NT2/D1 (cell line): ENCODE measurements at regions not wholly inside any gene's neighbourhood (a gene's known extent, or its start where the extent isn't known, plus 50 kb on each side); places are given as distances from the start of the nearest gene placed in this dataset.

ENCODE experiments used
- DNase-seq: peaks from one replicate; pipeline ENCODE4 v3.0.0-alpha.2; 2011; ENCODE audit warnings: low read depth, low spot score
- H3K27me3 ChIP-seq: 2 replicates; pipeline ENCODE4 v1.6.0; 2011; ENCODE audit warnings: mild to moderate bottlenecking; ENCODE audit not compliant: insufficient read length, insufficient read depth
- H3K36me3 ChIP-seq: 2 replicates; pipeline ENCODE4 v1.6.1; 2011; ENCODE audit warnings: mild to moderate bottlenecking, low read length, mixed read lengths; ENCODE audit not compliant: insufficient read depth, insufficient read length
- H3K4me1 ChIP-seq: 2 replicates; pipeline ENCODE4 v1.5.1; 2011; ENCODE audit not compliant: insufficient read depth, insufficient read length
- H3K4me3 ChIP-seq: 2 replicates; pipeline ENCODE4 v1.5.1; 2011; ENCODE audit warnings: low read depth; ENCODE audit not compliant: insufficient read length
- H3K9ac ChIP-seq: 2 replicates; pipeline ENCODE4 v1.6.0; 2011; ENCODE audit warnings: low read depth; ENCODE audit not compliant: insufficient read length
- H3K9me3 ChIP-seq: 2 replicates; pipeline ENCODE4 v1.5.1; 2011; ENCODE audit warnings: mild to moderate bottlenecking, low read length; ENCODE audit not compliant: insufficient read depth
- SUZ12 ChIP-seq: IDR thresholded peaks from 2 replicates; pipeline ENCODE4 v1.6.1; 2011; ENCODE audit not compliant: insufficient read length, insufficient read depth; ENCODE audit errors: extremely low read depth
- YY1 ChIP-seq: IDR thresholded peaks from 2 replicates; pipeline ENCODE4 v1.6.1; 2011; ENCODE audit not compliant: insufficient read length, insufficient read depth
- ZNF274 ChIP-seq: IDR thresholded peaks from 2 replicates; pipeline ENCODE4 v1.6.1; 2011; ENCODE audit warnings: mild to moderate bottlenecking, low read depth, low read length

DNA sequence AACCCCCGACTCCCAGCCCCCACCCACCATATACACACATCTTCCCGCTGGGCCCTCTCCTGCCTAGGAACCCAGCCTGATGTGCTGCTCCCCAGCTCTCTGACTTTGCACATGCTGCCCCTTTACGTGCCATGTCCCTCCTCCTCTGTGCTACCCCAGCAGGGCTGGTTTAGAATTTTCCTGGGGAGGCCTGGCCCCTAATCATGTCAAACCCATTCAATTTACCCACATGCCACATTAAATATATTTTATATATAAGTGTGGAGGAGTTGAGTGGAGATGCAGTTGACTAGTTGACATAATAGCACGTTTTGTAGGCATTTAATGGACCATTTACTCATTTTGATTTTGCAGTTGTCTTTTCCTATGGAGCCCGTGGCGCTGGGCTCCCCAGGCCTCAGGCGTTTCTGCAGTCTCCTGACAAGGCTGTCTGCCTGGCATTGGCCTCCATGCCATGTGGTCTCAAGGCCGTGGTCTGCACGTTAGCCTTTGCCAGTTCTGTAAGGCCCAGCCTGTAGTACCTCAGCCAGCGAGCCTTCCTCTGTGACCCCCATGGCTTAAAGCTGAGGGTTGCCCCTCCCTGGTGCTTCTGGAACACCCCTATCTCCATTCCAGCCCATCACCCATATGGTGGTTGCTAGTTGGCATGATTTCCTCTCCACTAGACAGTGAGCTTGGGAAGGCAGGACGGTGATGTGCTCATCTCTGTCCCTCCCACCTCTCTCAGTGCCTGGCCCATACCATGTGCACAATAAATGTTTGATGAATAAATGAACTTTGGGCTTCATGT is 155.8 kb downstream of the TLE3 start:
- no peak for DNase-seq
- TF ChIP-seq YY1, result no peak
- no peak for TF ChIP-seq ZNF274
- TF ChIP-seq SUZ12, result no peak
- H3K9me3 ChIP-seq, result no peaks in the 10 kb centered on the region
- H3K4me1 ChIP-seq, result peaks cover 11% of the 10 kb centered on the region
- no peak overlapping the region for H3K9ac ChIP-seq
- no peaks in the 10 kb centered on the region for H3K36me3 ChIP-seq
- H3K27me3 ChIP-seq, result no peaks in the 10 kb centered on the region
- no peak overlapping the region for H3K4me3 ChIP-seq

GRCh38 chr15:69943637-69944036 is 154.1 kb downstream of the TLE3 start:
- no peak overlapping the region for H3K9ac ChIP-seq
- TF ChIP-seq ZNF274 (no peak), YY1 (no peak), SUZ12 (no peak)

GRCh38 chr15:69945729-69946128 is 152.0 kb downstream of the TLE3 start:
- Histone ChIP-seq H3K36me3 (no peaks in the 10 kb centered on the region), H3K9me3 (no peaks in the 10 kb centered on the region), H3K4me1 (peaks cover 9% of the 10 kb centered on the region), H3K27me3 (no peaks in the 10 kb centered on the region), H3K4me3 (no peak overlapping the region), H3K9ac (no peak overlapping the region)
- no peak for DNase-seq
- no peak for TF ChIP-seq SUZ12
- no peak for TF ChIP-seq ZNF274
- TF ChIP-seq YY1, result no peak

More at GRCh38 chr15:69943637-69944036, 154.1 kb downstream of the TLE3 start:
- Histone ChIP-seq H3K4me1 (peaks cover 11% of the 10 kb centered on the region), H3K4me3 (no peak overlapping the region), H3K9me3 (no peaks in the 10 kb centered on the region), H3K36me3 (no peaks in the 10 kb centered on the region), H3K27me3 (no peaks in the 10 kb centered on the region)
- DNase-seq, result no peak

DNA sequence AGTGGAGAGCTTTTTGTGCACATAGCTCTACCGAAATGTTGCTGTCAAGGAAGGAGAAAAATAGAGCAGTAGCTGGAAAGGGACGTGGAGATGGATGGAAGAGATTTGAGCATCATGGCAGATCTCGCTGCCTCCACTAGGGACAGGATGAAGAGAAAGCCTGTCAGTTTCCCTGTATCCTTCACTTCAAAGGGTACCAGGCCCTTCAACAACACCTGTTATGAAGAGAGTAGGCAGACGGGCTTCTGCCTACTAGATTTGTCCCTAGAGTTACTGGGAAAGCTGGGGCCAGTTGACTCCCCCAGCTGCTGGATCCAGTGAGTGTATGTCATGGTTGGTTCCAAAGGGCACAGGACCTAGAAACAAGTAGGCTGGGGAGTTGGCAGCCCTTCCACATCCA is 150.8 kb downstream of the TLE3 start:
- no peaks in the 10 kb centered on the region for H3K9me3 ChIP-seq
- TF ChIP-seq SUZ12 (no peak), YY1 (no peak), ZNF274 (no peak)
- DNase-seq, result no peak
- H3K27me3 ChIP-seq, result no peaks in the 10 kb centered on the region
- no peak overlapping the region for H3K9ac ChIP-seq
- no peak overlapping the region for H3K4me3 ChIP-seq
- H3K36me3 ChIP-seq, result no peaks in the 10 kb centered on the region
- peaks cover 9% of the 10 kb centered on the region for H3K4me1 ChIP-seq

- Histone ChIP-seq H3K9ac (no peak overlapping the region), H3K9me3 (no peaks in the 10 kb centered on the region), H3K36me3 (no peaks in the 10 kb centered on the region), H3K27me3 (no peaks in the 10 kb centered on the region), H3K4me1 (peaks cover 4% of the 10 kb centered on the region), H3K4me3 (no peak overlapping the region)
- DNase-seq, result no peak
- TF ChIP-seq ZNF274, result no peak
- TF ChIP-seq YY1, result no peak
- TF ChIP-seq SUZ12, result no peak
Observed at GRCh38 chr15:69947394-69947793, 150.3 kb downstream of the TLE3 start.

- DNase-seq, result no peak
- Histone ChIP-seq H3K4me1 (no peaks in the 10 kb centered on the region), H3K9me3 (no peaks in the 10 kb centered on the region), H3K4me3 (no peak overlapping the region), H3K27me3 (no peaks in the 10 kb centered on the region), H3K9ac (no peak overlapping the region), H3K36me3 (no peaks in the 10 kb centered on the region)
- TF ChIP-seq ZNF274, result no peak
- no peak for TF ChIP-seq SUZ12
- TF ChIP-seq YY1, result no peak
Observed at GRCh38 chr15:69949485-69949884, 148.2 kb downstream of the TLE3 start.

DNA sequence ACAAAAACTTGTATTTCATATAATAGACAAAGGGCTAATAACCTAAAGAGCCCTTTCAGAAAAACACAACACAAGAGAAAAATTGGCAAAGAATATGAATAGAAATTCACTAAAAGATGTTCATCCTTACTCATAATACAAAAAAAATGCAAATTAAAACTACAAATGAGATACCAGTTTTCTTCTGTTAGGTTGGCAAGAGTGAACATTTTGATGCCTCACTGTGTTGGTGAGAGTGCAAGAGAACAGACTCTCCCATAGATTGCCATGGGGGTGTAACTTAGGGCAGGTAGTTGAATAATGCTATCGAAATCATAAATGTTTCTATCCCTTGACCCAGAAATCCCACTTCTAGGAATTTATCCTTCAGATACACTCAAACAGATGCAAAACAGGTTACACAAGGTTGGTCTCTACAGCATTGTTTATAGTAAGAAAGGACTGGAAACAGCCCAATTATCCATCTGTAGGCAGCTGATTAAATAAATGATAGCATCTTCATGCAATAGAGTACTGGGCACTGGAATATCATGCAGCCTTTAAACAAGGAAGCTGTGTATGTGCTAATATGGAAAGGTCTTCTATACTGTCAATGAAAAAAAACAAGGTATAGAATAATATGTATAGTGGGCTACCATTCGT is 146.3 kb downstream of the TLE3 start:
- no peaks in the 10 kb centered on the region for H3K4me1 ChIP-seq
- DNase-seq, result no peak
- no peak overlapping the region for H3K4me3 ChIP-seq
- no peak overlapping the region for H3K9ac ChIP-seq
- no peaks in the 10 kb centered on the region for H3K27me3 ChIP-seq
- no peaks in the 10 kb centered on the region for H3K9me3 ChIP-seq
- no peaks in the 10 kb centered on the region for H3K36me3 ChIP-seq
- TF ChIP-seq ZNF274 (no peak), YY1 (no peak), SUZ12 (no peak)
